ENCODE measurements at regions not wholly inside any gene's neighbourhood (a gene's known extent, or its start where the extent isn't known, plus 50 kb on each side); places are given as distances from the start of the nearest gene placed in this dataset.

GRCh38 chr10:130557181-130557845, 421.1 kb downstream of the GLRX3 start:
- Mint-ChIP-seq H3K27me3 (no peaks in the 10 kb centered on the region), H3K4me3 (no peak overlapping the region), H3K36me3 (ENCODE audit: low read depth) (no peaks in the 10 kb centered on the region), H3K27ac (no peak overlapping the region), H3K4me1 (no peaks in the 10 kb centered on the region), H3K9me3 (no peaks in the 10 kb centered on the region)
- ATAC-seq (no peak), DNase-seq (no peak)

GRCh38 chr10:130558746-130559546, 422.8 kb downstream of the GLRX3 start:
- no peaks in the 10 kb centered on the region for H3K27me3 Mint-ChIP-seq
- H3K36me3 Mint-ChIP-seq (ENCODE audit: low read depth): no peaks in the 10 kb centered on the region
- H3K4me3 Mint-ChIP-seq: no peak overlapping the region
- ATAC-seq (no peak), DNase-seq (no peak)
- no peaks in the 10 kb centered on the region for H3K4me1 Mint-ChIP-seq
- no peaks in the 10 kb centered on the region for H3K9me3 Mint-ChIP-seq
- no peak overlapping the region for H3K27ac Mint-ChIP-seq

GRCh38 chr10:130559547-130559880, 423.3 kb downstream of the GLRX3 start:
- Mint-ChIP-seq H3K9me3 (no peaks in the 10 kb centered on the region), H3K4me1 (no peaks in the 10 kb centered on the region), H3K27me3 (no peaks in the 10 kb centered on the region), H3K36me3 (ENCODE audit: low read depth) (no peaks in the 10 kb centered on the region), H3K4me3 (no peak overlapping the region), H3K27ac (no peak overlapping the region)
- DNase-seq (no peak), ATAC-seq (no peak)

GRCh38 chr10:130560116-130560515, 423.9 kb downstream of the GLRX3 start:
- Mint-ChIP-seq H3K4me3 (no peak overlapping the region), H3K36me3 (ENCODE audit: low read depth) (no peaks in the 10 kb centered on the region), H3K27me3 (no peaks in the 10 kb centered on the region), H3K4me1 (no peaks in the 10 kb centered on the region), H3K9me3 (no peaks in the 10 kb centered on the region), H3K27ac (no peak overlapping the region)
- no peak for ATAC-seq
- no peak for DNase-seq

GRCh38 chr10:130560573-130560972, 424.4 kb downstream of the GLRX3 start:
- H3K27ac Mint-ChIP-seq: no peak overlapping the region
- H3K4me1 Mint-ChIP-seq: no peaks in the 10 kb centered on the region
- DNase-seq (no peak), ATAC-seq (no peak)
- H3K9me3 Mint-ChIP-seq: no peaks in the 10 kb centered on the region
- H3K36me3 Mint-ChIP-seq (ENCODE audit: low read depth): no peaks in the 10 kb centered on the region
- H3K27me3 Mint-ChIP-seq: no peaks in the 10 kb centered on the region
- no peak overlapping the region for H3K4me3 Mint-ChIP-seq

GRCh38 chr10:130561681-130562080, 425.5 kb downstream of the GLRX3 start:
- H3K9me3 Mint-ChIP-seq: no peaks in the 10 kb centered on the region
- no peaks in the 10 kb centered on the region for H3K4me1 Mint-ChIP-seq
- no peak overlapping the region for H3K4me3 Mint-ChIP-seq
- DNase-seq: no peak
- no peaks in the 10 kb centered on the region for H3K27me3 Mint-ChIP-seq
- no peak overlapping the region for H3K27ac Mint-ChIP-seq
- no peaks in the 10 kb centered on the region for H3K36me3 Mint-ChIP-seq (ENCODE audit: low read depth)
- ATAC-seq: no peak

GRCh38 chr10:130567011-130567410, 430.8 kb downstream of the GLRX3 start:
- no peak for ATAC-seq
- Mint-ChIP-seq H3K27me3 (no peaks in the 10 kb centered on the region), H3K4me1 (no peaks in the 10 kb centered on the region), H3K36me3 (ENCODE audit: low read depth) (no peaks in the 10 kb centered on the region), H3K27ac (no peak overlapping the region), H3K4me3 (no peak overlapping the region), H3K9me3 (no peaks in the 10 kb centered on the region)
- no peak for DNase-seq

GRCh38 chr10:130567436-130567835, 431.2 kb downstream of the GLRX3 start:
- ATAC-seq: no peak
- DNase-seq: no peak
- Mint-ChIP-seq H3K36me3 (ENCODE audit: low read depth) (no peaks in the 10 kb centered on the region), H3K27ac (no peak overlapping the region), H3K27me3 (no peaks in the 10 kb centered on the region), H3K4me1 (no peaks in the 10 kb centered on the region), H3K9me3 (no peaks in the 10 kb centered on the region), H3K4me3 (no peak overlapping the region)

- H3K4me1 Mint-ChIP-seq: no peaks in the 10 kb centered on the region
- DNase-seq (no peak), ATAC-seq (no peak)
- H3K27me3 Mint-ChIP-seq: no peaks in the 10 kb centered on the region
- H3K4me3 Mint-ChIP-seq: no peak overlapping the region
- H3K27ac Mint-ChIP-seq: no peak overlapping the region
- H3K9me3 Mint-ChIP-seq: no peaks in the 10 kb centered on the region
- no peaks in the 10 kb centered on the region for H3K36me3 Mint-ChIP-seq (ENCODE audit: low read depth)
Observed at GRCh38 chr10:130568246-130568645, 432.1 kb downstream of the GLRX3 start.

- Mint-ChIP-seq H3K4me3 (no peak overlapping the region), H3K27me3 (no peaks in the 10 kb centered on the region), H3K9me3 (no peaks in the 10 kb centered on the region), H3K36me3 (ENCODE audit: low read depth) (no peaks in the 10 kb centered on the region), H3K27ac (no peak overlapping the region), H3K4me1 (no peaks in the 10 kb centered on the region)
- no peak for DNase-seq
- ATAC-seq: no peak
Observed at GRCh38 chr10:130570074-130570473, 433.9 kb downstream of the GLRX3 start.

- H3K9me3 Mint-ChIP-seq: no peaks in the 10 kb centered on the region
- ATAC-seq (no peak), DNase-seq (no peak)
- no peaks in the 10 kb centered on the region for H3K36me3 Mint-ChIP-seq (ENCODE audit: low read depth)
- H3K27me3 Mint-ChIP-seq: no peaks in the 10 kb centered on the region
- H3K4me3 Mint-ChIP-seq: no peak overlapping the region
- H3K27ac Mint-ChIP-seq: no peak overlapping the region
- no peaks in the 10 kb centered on the region for H3K4me1 Mint-ChIP-seq
Observed at GRCh38 chr10:130571674-130572073, 435.5 kb downstream of the GLRX3 start.

- Mint-ChIP-seq H3K27me3 (no peaks in the 10 kb centered on the region), H3K4me3 (no peak overlapping the region)
Observed at GRCh38 chr10:130573446-130573845, 437.3 kb downstream of the GLRX3 start.

GRCh38 chr10:130575756-130576285, 439.6 kb downstream of the GLRX3 start:
- Mint-ChIP-seq H3K4me3 (no peak overlapping the region), H3K9me3 (no peaks in the 10 kb centered on the region), H3K36me3 (ENCODE audit: low read depth) (no peaks in the 10 kb centered on the region), H3K27ac (no peak overlapping the region), H3K4me1 (no peaks in the 10 kb centered on the region), H3K27me3 (peaks cover 3% of the 10 kb centered on the region)
- DNase-seq (no peak), ATAC-seq (no peak)

More at GRCh38 chr10:130573446-130573845, 437.3 kb downstream of the GLRX3 start:
- Mint-ChIP-seq H3K4me1 (no peaks in the 10 kb centered on the region), H3K9me3 (no peaks in the 10 kb centered on the region), H3K36me3 (ENCODE audit: low read depth) (no peaks in the 10 kb centered on the region), H3K27ac (no peak overlapping the region)
- ATAC-seq (no peak), DNase-seq (no peak)

GRCh38 chr10:130576427-130576826, 440.2 kb downstream of the GLRX3 start:
- no peaks in the 10 kb centered on the region for H3K9me3 Mint-ChIP-seq
- ATAC-seq: no peak
- no peak overlapping the region for H3K4me3 Mint-ChIP-seq

GRCh38 chr10:130577039-130577438, 440.8 kb downstream of the GLRX3 start:
- Mint-ChIP-seq H3K27ac (no peak overlapping the region), H3K36me3 (ENCODE audit: low read depth) (no peaks in the 10 kb centered on the region), H3K4me1 (no peaks in the 10 kb centered on the region), H3K4me3 (no peak overlapping the region), H3K9me3 (no peaks in the 10 kb centered on the region), H3K27me3 (peaks cover 3% of the 10 kb centered on the region)
- ATAC-seq (no peak), DNase-seq (no peak)

More at GRCh38 chr10:130576427-130576826, 440.2 kb downstream of the GLRX3 start:
- no peaks in the 10 kb centered on the region for H3K36me3 Mint-ChIP-seq (ENCODE audit: low read depth)
- no peaks in the 10 kb centered on the region for H3K4me1 Mint-ChIP-seq
- no peak overlapping the region for H3K27ac Mint-ChIP-seq
- peaks cover 3% of the 10 kb centered on the region for H3K27me3 Mint-ChIP-seq
- DNase-seq: no peak
